Stimulated activated CD4-positive, alpha-beta T cell treated with anti-CD3 and anti-CD28 coated beads, Interleukin-15, amount 100 ng/mL, for 24 hours (primary cell): ENCODE measurements at regions not wholly inside any gene's neighbourhood (a gene's known extent, or its start where the extent isn't known, plus 50 kb on each side); places are given as distances from the start of the nearest gene placed in this dataset.
"Not testable (repeated sequence)": the region's sequence is repeated elsewhere in the genome, so short reads cannot be mapped to it uniquely, and the experiment has no call there.

Experiments
- DNase-seq: peaks from one replicate; pipeline ENCODE4 v3.0.0-alpha.2; 2020

GRCh38 chr6:119461187-119461586, 111.6 kb upstream of the MAN1A1 start:
- no peak for DNase-seq

DNA sequence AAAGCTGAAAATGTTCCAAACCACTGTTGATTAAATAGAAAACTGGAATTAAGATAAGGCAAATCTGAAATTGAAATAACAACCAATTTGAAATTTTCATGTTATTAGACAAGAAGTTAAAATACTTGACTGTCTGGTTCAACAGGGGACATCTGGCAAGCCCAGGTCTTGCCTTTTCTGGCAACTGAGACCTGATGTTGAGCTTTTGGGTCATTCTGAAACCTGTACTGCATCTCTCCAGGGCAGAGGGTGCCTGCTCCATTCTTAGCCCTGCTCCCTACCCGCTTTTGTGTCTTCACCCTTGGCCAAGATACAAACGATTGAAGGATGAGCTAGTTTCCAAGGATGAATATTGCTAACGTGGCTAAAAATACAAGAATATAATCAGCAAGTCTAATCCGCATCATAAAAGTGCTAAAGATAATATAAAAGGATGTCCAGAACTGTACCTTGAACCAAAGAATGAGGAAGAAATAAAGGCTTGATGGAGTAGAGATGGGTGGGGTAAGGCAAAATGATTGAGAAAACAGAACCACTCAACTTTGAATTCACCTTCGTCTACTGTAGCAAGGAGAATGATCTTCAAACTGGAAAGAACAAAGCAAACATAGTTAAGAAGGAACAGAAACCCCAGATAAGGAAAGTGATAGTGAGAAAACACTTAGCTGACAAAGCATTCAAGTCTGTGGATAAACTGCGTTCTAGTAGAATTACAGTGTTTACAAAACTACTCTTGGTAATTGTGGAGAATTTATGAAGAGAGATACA, 109.8 kb upstream of the MAN1A1 start:
- DNase-seq, result no peak

DNA sequence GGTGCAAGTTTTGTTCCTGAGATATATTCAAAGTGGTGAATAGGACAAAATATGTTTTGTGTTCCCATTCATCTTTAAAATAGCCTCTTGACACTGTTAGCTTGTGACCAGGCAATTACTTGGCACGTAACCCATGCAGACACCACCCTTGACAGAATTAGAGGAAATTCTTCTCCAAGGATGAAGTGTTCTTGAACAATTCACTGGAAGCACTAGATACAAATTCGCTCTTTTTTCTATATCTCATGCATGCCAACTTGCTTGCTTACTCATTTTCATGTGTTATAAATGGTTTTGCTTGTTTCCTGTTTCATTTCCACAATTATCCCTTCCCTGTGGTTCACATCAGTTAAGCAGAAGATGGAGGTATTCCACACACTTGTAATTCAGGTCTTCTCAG, 105.2 kb upstream of the MAN1A1 start:
- no peak for DNase-seq

DNA sequence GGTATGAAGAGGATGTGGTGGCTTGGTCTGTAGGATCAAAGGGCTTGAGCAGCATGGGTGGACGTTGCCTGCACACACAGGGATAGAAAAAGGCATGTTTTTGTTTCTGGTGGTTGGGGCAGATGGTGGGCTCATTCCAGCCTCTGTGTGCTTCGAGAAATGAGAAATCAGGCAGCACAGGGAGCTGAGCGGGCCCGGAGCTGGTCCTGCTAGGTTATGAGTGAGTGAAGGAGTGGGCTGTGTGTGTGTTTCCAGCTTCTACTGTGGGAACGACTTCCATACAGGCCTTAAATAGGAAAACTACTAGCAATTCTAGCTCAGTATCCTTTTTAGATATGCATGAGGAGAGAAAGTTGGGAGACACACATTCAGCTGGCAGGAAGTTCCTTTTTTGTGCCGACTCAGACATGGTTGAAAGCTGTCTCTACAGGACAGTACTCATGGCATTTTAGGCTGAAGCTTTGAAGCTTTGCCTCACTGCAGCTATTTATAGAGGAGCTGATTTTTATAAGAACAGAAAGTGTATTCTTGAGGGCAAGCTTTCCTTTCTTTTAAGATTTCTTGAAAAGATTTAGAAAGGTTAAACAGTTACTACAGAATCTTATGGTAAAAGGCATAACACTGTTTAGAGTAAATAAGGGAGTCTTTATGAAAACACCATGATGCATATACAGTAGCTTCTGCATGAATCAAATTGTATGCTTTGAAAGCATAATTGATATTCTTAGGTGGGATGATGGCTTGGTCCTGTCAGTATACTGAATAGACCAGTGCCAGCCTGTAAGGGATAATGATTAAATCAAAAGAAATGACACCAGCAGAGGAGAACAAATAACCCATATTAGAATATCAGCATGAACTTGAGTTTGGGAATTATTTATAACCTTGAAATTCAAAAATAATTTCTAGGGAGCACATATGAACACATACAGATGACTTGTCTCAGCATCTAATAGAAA, 104.0 kb upstream of the MAN1A1 start:
- no peak for DNase-seq

DNA sequence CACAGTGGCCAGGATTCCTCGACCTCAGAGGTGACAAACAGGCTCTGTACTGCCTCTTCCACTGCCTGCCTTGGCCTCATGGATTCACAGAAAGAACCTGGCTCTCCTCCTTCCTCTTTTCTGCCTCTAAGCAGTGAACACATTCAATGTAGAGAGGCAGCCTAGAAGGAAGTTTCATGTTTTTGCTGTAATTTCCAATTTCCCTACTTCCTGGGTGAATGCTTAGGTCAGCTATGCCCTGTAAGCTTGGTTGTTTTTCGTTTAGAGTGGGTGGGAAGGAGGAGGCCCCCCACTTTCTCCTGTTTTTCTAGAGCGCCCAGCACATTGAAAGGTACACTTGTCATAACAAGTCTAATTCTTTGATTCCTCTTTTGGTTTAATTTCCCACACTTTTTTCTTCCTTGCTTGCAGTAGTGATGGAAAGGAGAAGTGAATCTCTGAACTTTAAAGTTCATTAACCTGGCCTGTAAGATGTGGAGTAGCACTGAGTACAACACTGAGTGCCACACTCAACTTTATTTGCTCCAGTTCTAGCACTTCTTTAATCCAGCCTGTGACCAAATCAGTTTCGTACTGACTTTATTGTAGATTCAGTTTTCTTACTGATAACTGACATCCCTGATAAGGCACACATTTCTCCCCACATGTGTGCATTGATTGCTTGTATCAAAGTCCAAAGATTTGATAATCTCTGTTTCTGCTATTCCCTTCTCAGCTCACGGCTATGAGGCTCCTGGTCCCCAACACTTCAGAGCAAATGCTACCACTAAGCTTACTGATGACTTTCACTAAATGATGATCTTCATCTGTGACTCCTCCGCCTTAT, 100.0 kb upstream of the MAN1A1 start:
- DNase-seq, result no peak

DNA sequence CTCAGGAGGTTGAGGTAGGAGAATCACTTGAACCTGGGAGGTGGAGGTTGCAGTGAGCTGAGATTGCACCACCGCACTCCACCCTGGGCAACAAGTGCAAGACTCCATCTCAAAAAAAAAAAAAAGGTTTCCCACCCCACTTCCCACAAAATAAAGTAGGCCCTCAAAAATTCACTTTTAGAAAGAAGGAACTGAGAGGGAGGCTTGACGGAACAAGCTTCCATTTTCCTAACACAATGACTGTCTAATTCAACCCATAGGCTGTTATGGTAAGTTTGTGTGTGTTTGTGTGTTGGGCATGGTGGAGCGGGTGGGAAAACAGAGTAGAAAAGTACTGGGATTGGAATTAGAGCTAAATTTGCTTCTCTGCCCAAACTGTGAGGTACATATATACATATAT, 98.4 kb upstream of the MAN1A1 start:
- no peak for DNase-seq

- no peak for DNase-seq
Observed at GRCh38 chr6:119446609-119447008, 97.0 kb upstream of the MAN1A1 start.

GRCh38 chr6:119446115-119446554, 96.6 kb upstream of the MAN1A1 start:
- DNase-seq, result no peak

- no peak for DNase-seq
Observed at GRCh38 chr6:119445666-119446065, 96.1 kb upstream of the MAN1A1 start.

- DNase-seq, result no peak
Observed at GRCh38 chr6:119444642-119445557, 95.3 kb upstream of the MAN1A1 start.

- DNase-seq, result no peak
Observed at GRCh38 chr6:119443993-119444641, 94.6 kb upstream of the MAN1A1 start.

DNA sequence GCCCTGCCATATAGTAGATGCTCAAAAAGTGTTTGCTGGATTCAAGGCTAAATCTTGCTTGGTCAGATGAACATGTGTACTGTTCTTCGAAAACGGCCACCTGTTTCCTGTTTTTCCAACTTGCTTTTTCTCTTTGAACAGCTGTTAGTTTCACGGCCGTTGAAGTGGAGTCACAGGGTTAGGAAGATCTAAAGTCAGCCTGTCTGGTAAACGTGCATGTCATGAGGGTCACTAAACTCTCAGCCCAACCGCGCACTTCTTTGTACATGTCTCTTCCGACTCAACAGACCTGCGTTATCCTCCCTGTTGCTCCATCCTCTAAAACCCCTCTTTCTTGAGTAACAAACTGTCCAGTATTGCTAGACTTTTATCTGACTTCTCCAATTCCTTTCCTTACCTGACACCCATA, 93.2 kb upstream of the MAN1A1 start:
- DNase-seq, result no peak

DNA sequence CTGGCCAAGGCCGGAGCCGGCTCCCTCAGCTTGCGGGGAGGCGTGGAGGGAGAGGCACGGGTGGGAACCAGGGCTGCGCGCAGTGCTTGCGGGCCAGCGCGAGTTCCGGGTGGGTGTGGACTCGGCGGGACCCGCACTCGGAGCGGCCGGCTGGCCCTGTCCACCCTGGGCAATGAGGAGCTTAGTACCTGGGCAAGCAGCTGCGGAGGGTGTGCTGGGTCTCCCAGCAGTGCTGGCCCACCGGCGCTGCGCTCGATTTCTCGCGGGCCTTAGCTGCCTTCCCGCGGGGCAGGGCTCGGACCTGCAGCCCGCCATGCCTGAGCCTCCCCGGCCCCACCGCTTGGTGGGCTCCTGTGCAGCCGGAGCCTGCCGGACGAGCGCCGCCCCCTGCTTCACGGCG, 91.4 kb upstream of the MAN1A1 start:
- DNase-seq, result no peak

DNA sequence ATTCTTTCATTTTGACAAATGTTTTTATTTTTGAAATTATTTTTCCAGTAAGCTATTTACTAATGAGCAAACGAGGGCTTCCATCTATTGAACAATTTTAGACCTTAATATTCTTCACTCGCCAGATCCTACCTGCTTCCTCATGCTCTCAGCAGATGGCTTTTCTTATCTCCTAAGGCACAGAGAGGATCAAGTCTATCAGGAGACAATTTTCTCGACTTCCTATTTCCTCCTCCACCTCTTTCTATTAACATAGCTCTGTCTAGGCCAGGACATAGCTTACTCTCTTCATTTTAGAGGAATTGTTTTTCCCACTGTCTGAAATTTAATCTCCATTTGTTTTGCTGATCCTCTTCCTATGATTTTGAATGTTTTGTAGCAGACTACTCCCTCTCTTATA, 87.0 kb upstream of the MAN1A1 start:
- no peak for DNase-seq

DNA sequence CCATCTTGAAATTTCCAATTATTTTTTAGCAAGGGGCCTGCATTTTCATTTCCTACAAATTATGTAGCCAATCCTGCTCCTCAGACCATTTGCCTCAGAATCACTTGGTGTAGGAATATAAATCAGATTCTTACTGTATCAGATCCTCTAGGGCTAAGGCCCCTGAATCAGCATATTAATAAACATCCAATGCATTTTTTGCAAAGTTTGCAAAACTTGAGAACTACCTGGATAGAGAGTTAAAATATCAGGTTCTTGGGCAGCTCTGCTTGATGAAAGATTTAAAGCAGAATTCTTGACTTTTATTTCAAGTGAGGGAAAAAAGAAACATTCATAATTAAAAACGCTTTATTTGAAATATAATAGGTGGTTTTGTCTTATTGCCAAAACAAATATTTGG, 82.2 kb upstream of the MAN1A1 start:
- no peak for DNase-seq

- no peak for DNase-seq
Observed at GRCh38 chr6:119430805-119431204, 81.2 kb upstream of the MAN1A1 start.

GRCh38 chr6:119428633-119429032, 79.1 kb upstream of the MAN1A1 start:
- DNase-seq, result no peak

- DNase-seq, result no peak
Observed at GRCh38 chr6:119426619-119427018, 77.1 kb upstream of the MAN1A1 start.

DNA sequence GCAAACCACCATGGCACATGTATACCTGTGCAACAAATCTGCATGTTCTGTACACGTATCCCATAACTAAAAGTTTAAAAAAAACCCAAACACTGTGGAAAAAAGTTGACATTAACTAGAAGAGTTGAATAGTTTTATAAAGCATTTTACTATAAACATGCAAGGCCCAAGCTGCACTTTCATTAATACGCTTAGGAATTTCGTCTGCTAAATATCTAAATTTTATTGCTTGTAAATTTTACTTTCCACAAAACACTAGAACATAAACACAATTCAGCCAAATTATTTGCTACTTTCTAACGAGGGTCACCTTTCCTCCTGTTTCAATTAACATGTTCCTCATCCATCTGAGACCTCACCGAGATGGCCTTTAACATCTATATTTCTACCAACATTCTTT, 74.4 kb upstream of the MAN1A1 start:
- DNase-seq, result no peak

DNA sequence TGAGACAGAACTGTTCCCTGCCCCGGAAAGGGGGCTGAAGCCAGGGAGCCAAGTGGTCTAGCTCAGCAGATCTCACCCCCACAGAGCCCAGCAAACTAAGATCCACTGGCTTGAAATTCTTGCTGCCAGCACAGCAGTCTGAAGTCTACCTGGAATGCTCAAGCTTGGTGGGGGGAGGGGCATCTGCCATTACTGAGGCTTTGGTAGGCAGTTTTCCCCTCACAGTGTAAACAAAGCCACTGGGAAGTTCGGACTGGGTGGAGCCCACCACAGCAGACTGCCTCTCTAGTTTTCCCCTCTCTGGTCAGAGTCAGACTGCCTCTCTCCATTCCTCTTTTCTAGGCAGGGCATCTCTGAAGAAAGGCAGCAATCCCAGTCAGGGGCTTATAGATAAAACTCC, 68.5 kb upstream of the MAN1A1 start:
- not testable (repeated sequence) for DNase-seq

DNA sequence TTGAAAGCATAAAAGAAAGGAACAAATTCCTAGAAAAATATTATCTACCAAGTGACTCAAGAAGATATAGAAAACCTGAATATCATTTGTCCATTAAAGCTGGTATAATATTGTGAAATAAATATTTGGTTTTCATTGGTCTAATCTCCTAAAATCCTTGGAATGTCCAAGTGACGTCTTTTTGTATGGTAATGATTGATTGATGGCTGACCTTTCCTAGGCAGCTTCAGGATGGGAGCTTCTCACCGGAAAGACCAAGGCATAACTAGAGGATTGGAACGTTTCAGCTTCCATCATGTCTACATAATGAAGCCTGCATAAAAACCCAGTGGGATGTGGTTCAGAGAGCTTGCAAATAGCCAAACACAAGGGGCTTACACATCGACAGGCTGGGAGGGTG, 57.6 kb upstream of the MAN1A1 start:
- DNase-seq, result no peak
